ENCODE measurements at regions not wholly inside any gene's neighbourhood (a gene's known extent, or its start where the extent isn't known, plus 50 kb on each side); places are given as distances from the start of the nearest gene placed in this dataset.

DNA sequence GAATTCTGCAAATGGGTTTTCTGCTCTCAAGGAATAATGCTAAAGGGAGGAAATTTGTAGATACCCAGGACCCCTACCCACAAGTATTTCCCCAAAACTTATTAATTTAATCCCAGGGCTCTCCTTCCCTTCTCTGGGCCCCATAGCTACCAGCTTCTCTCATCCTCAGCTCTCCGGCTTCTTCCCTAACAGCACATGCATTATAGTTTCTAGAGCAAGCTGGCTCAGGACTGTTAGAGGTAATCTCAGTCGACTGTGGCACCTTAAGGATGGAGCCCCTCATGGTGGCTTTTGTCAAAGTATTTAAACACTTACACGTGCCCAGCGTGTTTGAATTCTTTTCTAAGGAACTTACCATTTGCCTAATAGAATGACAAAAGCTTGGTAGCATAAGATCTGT is 252.5 kb upstream of the GAS1 start:
- TF ChIP-seq POLR2AphosphoS5 (IDR thresholded peaks at IDR 0.05; ENCODE audit: insufficient read depth, low read depth, low read length) = no peak
- TF ChIP-seq, protein P1, sequence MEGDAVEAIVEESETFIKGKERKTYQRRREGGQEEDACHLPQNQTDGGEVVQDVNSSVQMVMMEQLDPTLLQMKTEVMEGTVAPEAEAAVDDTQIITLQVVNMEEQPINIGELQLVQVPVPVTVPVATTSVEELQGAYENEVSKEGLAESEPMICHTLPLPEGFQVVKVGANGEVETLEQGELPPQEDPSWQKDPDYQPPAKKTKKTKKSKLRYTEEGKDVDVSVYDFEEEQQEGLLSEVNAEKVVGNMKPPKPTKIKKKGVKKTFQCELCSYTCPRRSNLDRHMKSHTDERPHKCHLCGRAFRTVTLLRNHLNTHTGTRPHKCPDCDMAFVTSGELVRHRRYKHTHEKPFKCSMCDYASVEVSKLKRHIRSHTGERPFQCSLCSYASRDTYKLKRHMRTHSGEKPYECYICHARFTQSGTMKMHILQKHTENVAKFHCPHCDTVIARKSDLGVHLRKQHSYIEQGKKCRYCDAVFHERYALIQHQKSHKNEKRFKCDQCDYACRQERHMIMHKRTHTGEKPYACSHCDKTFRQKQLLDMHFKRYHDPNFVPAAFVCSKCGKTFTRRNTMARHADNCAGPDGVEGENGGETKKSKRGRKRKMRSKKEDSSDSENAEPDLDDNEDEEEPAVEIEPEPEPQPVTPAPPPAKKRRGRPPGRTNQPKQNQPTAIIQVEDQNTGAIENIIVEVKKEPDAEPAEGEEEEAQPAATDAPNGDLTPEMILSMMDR (IDR thresholded peaks at IDR 0.05; ENCODE audit: extremely low read depth in 1 of 2, insufficient read depth in 1 of 2, low read depth in 1 of 2, low read length in 2 of 2) = no peak
- TF ChIP-seq POLR2A (IDR thresholded peaks at IDR 0.05; ENCODE audit: low read depth, low read length) = no peak
- no peak for TF ChIP-seq EZH2 (IDR thresholded peaks at IDR 0.05; ENCODE audit: borderline replicate concordance, low read depth, low read length, severe bottlenecking)
- TF ChIP-seq, protein P2, sequence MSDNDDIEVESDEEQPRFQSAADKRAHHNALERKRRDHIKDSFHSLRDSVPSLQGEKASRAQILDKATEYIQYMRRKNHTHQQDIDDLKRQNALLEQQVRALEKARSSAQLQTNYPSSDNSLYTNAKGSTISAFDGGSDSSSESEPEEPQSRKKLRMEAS (IDR thresholded peaks at IDR 0.05; ENCODE audit: insufficient read depth, insufficient read length) = no peak

All from endothelial cell of umbilical vein (primary cell).